H1 (cell line): ENCODE measurements at regions not wholly inside any gene's neighbourhood (a gene's known extent, or its start where the extent isn't known, plus 50 kb on each side); places are given as distances from the start of the nearest gene placed in this dataset.
A peak's percentile ranks its signal among the peaks of the same experiment; 100 is the strongest.

Experiments
- CTCF ChIA-PET: fragments of 300-600 bp; sonication (Branson Sonifier 250); formaldehyde crosslinking; loops from one replicate; lab custom pipeline; 2021; ENCODE audit not compliant: partially characterized antibody; lab: Charles Lee
- POLR2A ChIA-PET: fragments of 300-600 bp; sonication (Branson Sonifier 250); formaldehyde crosslinking; loops from one replicate; lab custom pipeline; 2021; ENCODE audit warnings: inconsistent platforms; ENCODE audit not compliant: partially characterized antibody; lab: Charles Lee
- DNase-seq, 2 experiments: peaks; one replicate each; pipeline versions ENCODE4 v3.0.0 to v3.0.0-alpha.2; 2010 to 2022; ENCODE audit warnings: low spot score in 2 of 2, low read depth in 1 of 2, mixed read lengths in 1 of 2
- FAIRE-seq: peaks from 2 replicates; lab custom pipeline; 2011; peaks lifted over from hg19 to GRCh38; lab: Jason Lieb, UNC
- H2AFZ ChIP-seq: 2 replicates; pipeline ENCODE4 v1.8.1; 2012; ENCODE audit warnings: low read length, inconsistent platforms
- H2AK5ac ChIP-seq: 2 replicates; pipeline ENCODE4 v1.6.1; 2013; ENCODE audit warnings: low read depth, low read length
- H2BK120ac ChIP-seq: replicated peaks from 2 replicates; pipeline ENCODE3; 2013; ENCODE audit warnings: low read depth, low read length, inconsistent platforms
- H2BK12ac ChIP-seq: 2 replicates; pipeline ENCODE4 v1.6.1; 2013; ENCODE audit warnings: low read depth, low read length
- H2BK15ac ChIP-seq: 2 replicates; pipeline ENCODE4 v1.6.1; 2013; ENCODE audit warnings: low read length
- H2BK20ac ChIP-seq: 2 replicates; pipeline ENCODE4 v1.6.1; 2013; ENCODE audit warnings: low read length
- H2BK5ac ChIP-seq: 2 replicates; pipeline ENCODE4 v1.6.1; 2013; ENCODE audit warnings: low read depth, low read length
- H3K14ac ChIP-seq: 2 replicates; pipeline ENCODE4 v1.6.1; 2013; ENCODE audit warnings: inconsistent platforms; ENCODE audit not compliant: insufficient read length
- H3K18ac ChIP-seq: 2 replicates; pipeline ENCODE4 v1.6.1; 2013; ENCODE audit warnings: low read length; ENCODE audit errors: extremely low read depth
- H3K23ac ChIP-seq: 2 replicates; pipeline ENCODE4 v1.6.1; 2013; ENCODE audit warnings: inconsistent platforms; ENCODE audit not compliant: insufficient read length
- H3K23me2 ChIP-seq: 2 replicates; pipeline ENCODE4 v1.6.1; 2013; ENCODE audit warnings: low read depth, low read length
- H3K27ac ChIP-seq: 2 replicates; pipeline ENCODE4 v1.6.1; 2011; ENCODE audit warnings: low read depth, low read length, inconsistent platforms
- H3K27me3 ChIP-seq, 4 experiments: replicated peaks in 1 of 4; 1 replicate in 1 of 4; 2 replicates in 3 of 4; pipeline versions ENCODE4 v1.6.1 to v1.8.1; 2011 to 2013; ENCODE audit warnings: low read length in 3 of 4, mild to moderate bottlenecking in 3 of 4, inconsistent platforms in 2 of 4, mixed read lengths in 2 of 4, moderate library complexity in 1 of 4; ENCODE audit not compliant: control insufficient read depth in 3 of 4, insufficient read depth in 3 of 4; ENCODE audit errors: extremely low read depth in 1 of 4
- H3K36me3 ChIP-seq, 4 experiments: 2 replicates each; pipeline versions ENCODE4 v1.6.1 to v1.8.1; 2011 to 2013; ENCODE audit warnings: mild to moderate bottlenecking in 4 of 4, low read length in 3 of 4, moderate library complexity in 2 of 4, control low read depth in 1 of 4, inconsistent platforms in 1 of 4; ENCODE audit not compliant: insufficient read depth in 4 of 4, control insufficient read depth in 2 of 4
- H3K4ac ChIP-seq: replicated peaks from 2 replicates; pipeline ENCODE3; 2013; ENCODE audit warnings: low read length, low read depth, mixed read lengths, inconsistent platforms; ENCODE audit not compliant: insufficient read length
- H3K4me1 ChIP-seq, 4 experiments: replicated peaks in 1 of 4; 1 replicate in 1 of 4; 2 replicates in 3 of 4; pipeline versions ENCODE4 v1.6.1 to v1.8.1; 2011 to 2013; ENCODE audit warnings: low read length in 3 of 4, inconsistent platforms in 2 of 4, mixed read lengths in 1 of 4; ENCODE audit not compliant: insufficient read depth in 4 of 4, control insufficient read depth in 3 of 4
- H3K4me2 ChIP-seq, 2 experiments: 2 replicates each; pipeline versions ENCODE4 v1.6.1 to v1.8.1; 2011 to 2013; ENCODE audit warnings: low read depth in 2 of 2, low read length in 2 of 2, control low read depth in 1 of 2, inconsistent platforms in 1 of 2, mild to moderate bottlenecking in 1 of 2; ENCODE audit not compliant: insufficient read depth in 1 of 2
- H3K4me3 ChIP-seq, 4 experiments: fragments of 200-600, 300-600 bp in 1 of 4; sonication (generic), shearing (Covaris generic), sonication (Bioruptor Twin) in 1 of 4; 2 replicates each; pipeline versions ENCODE4 v1.5.1 to v1.8.1; 2011 to 2016; ENCODE audit warnings: low read length in 4 of 4, low read depth in 3 of 4, control low read depth in 2 of 4, inconsistent platforms in 2 of 4, mild to moderate bottlenecking in 2 of 4, mixed read lengths in 1 of 4, moderate library complexity in 1 of 4; ENCODE audit not compliant: insufficient read depth in 2 of 4; ENCODE audit errors: extremely low read depth in 1 of 4
- H3K56ac ChIP-seq: replicated peaks from 2 replicates; pipeline ENCODE3; 2013; ENCODE audit warnings: low read depth, mild to moderate bottlenecking, mixed read lengths, low read length, inconsistent platforms; ENCODE audit not compliant: insufficient read length
- H3K79me1 ChIP-seq: 2 replicates; pipeline ENCODE4 v1.6.1; 2013; ENCODE audit warnings: low read depth, low read length, control low read depth
- H3K79me2 ChIP-seq, 2 experiments: 2 replicates each; pipeline versions ENCODE4 v1.6.1 to v1.8.1; 2012 to 2013; ENCODE audit warnings: low read length in 2 of 2, mild to moderate bottlenecking in 2 of 2, inconsistent platforms in 1 of 2; ENCODE audit not compliant: insufficient read depth in 2 of 2, control insufficient read depth in 1 of 2
- H3K9ac ChIP-seq, 4 experiments: replicated peaks in 1 of 4; 1 replicate in 1 of 4; 2 replicates in 3 of 4; pipeline versions ENCODE4 v1.6.1 to v1.8.1; 2011 to 2013; ENCODE audit warnings: low read depth in 3 of 4, low read length in 3 of 4, control low read depth in 2 of 4, mild to moderate bottlenecking in 2 of 4, moderate library complexity in 2 of 4, inconsistent platforms in 1 of 4; ENCODE audit errors: extremely low read depth in 1 of 4
- H3K9me3 ChIP-seq, 2 experiments: 2 replicates each; pipeline versions ENCODE4 v1.6.1 to v1.8.1; 2012 to 2013; ENCODE audit warnings: mild to moderate bottlenecking in 2 of 2, moderate library complexity in 2 of 2, control low read depth in 1 of 2, inconsistent platforms in 1 of 2, low read depth in 1 of 2, low read length in 1 of 2, mixed read lengths in 1 of 2; ENCODE audit not compliant: insufficient read depth in 2 of 2
- H4K20me1 ChIP-seq, 2 experiments: replicated peaks in 1 of 2; 2 replicates each; pipeline versions ENCODE3 to v1.8.1; 2011 to 2013; ENCODE audit warnings: inconsistent platforms in 2 of 2, low read length in 2 of 2, mild to moderate bottlenecking in 1 of 2; ENCODE audit not compliant: insufficient read depth in 2 of 2, control insufficient read depth in 1 of 2
- H4K5ac ChIP-seq: 2 replicates; pipeline ENCODE4 v1.6.1; 2013; ENCODE audit warnings: low read length, low read depth, mixed read lengths, inconsistent platforms; ENCODE audit not compliant: insufficient read length
- H4K8ac ChIP-seq: 2 replicates; pipeline ENCODE4 v1.8.0; 2013; ENCODE audit warnings: mild to moderate bottlenecking, moderate library complexity, low read length, inconsistent platforms; ENCODE audit not compliant: insufficient read depth; ENCODE audit errors: extremely low read depth
- H4K91ac ChIP-seq: replicated peaks from 2 replicates; pipeline ENCODE3; 2013; ENCODE audit warnings: low read length, mixed read lengths, inconsistent platforms; ENCODE audit not compliant: insufficient read length
- ASH2L ChIP-seq: fragments of 200-600, 300-600 bp; sonication (generic); IDR thresholded peaks from one replicate; pipeline ENCODE4 v1.7.1; 2017; ENCODE audit warnings: low read length
- ATF3 ChIP-seq: IDR thresholded peaks from 2 replicates; pipeline ENCODE4 v1.6.1; 2011; ENCODE audit warnings: low read depth, mild to moderate bottlenecking, low read length; ENCODE audit not compliant: insufficient read depth
- CBX5 ChIP-seq: fragments of 300-800, 300-1000 bp; sonication (generic); IDR thresholded peaks from 2 replicates; pipeline ENCODE4 v1.7.1; 2016; ENCODE audit warnings: antibody characterized with exemption, low read length, low read depth
- CTCF ChIP-seq, 3 experiments: IDR thresholded peaks; 1 replicate in 2 of 3; 2 replicates in 1 of 3; pipeline versions ENCODE4 v1.5.1 to v1.6.1; 2011; ENCODE audit warnings: low read length in 3 of 3, mild to moderate bottlenecking in 3 of 3, inconsistent platforms in 2 of 3, low read depth in 1 of 3, moderate library complexity in 1 of 3; ENCODE audit not compliant: insufficient read depth in 1 of 3; ENCODE audit errors: control extremely low read depth in 1 of 3
- JUN ChIP-seq: IDR thresholded peaks from 2 replicates; pipeline ENCODE4 v1.6.1; 2011; ENCODE audit warnings: low read depth, mild to moderate bottlenecking, improper control_type of control experiment, low read length
- KDM1A ChIP-seq: fragments of 200-600, 300-600 bp; sonication (generic); IDR thresholded peaks from 2 replicates; pipeline ENCODE4 v1.7.1; 2016; ENCODE audit warnings: mild to moderate bottlenecking, low read length, borderline replicate concordance
- KDM4A ChIP-seq: IDR thresholded peaks from one replicate; pipeline ENCODE4 v1.7.1; 2012; ENCODE audit warnings: low read depth, mild to moderate bottlenecking, moderate library complexity, low read length, inconsistent platforms; ENCODE audit not compliant: severe bottlenecking
- PHF8 ChIP-seq: fragments of 200-600 bp; sonication (generic); conservative IDR thresholded peaks from 2 replicates; pipeline ENCODE4 v1.7.1; 2012; ENCODE audit warnings: low read depth, mild to moderate bottlenecking, inconsistent platforms, low read length, moderate library complexity
- POU5F1 ChIP-seq: IDR thresholded peaks from 2 replicates; pipeline ENCODE4 v1.6.1; 2011; ENCODE audit warnings: low read depth, mild to moderate bottlenecking, low read length, moderate library complexity
- RXRA ChIP-seq: IDR thresholded peaks from 2 replicates; pipeline ENCODE4 v1.6.1; 2011; ENCODE audit warnings: low read depth, mild to moderate bottlenecking, low read length, moderate library complexity; ENCODE audit not compliant: insufficient read depth
- SP2 ChIP-seq: IDR thresholded peaks from 2 replicates; pipeline ENCODE4 v1.6.1; 2012; ENCODE audit warnings: mild to moderate bottlenecking, low read length, inconsistent platforms
- SP4 ChIP-seq: IDR thresholded peaks from 2 replicates; pipeline ENCODE4 v1.6.1; 2012; ENCODE audit warnings: low read length, inconsistent platforms
- WGBS, 2 experiments: shearing (Covaris generic) in 1 of 2; methylation state at CpG; one replicate each; pipeline versions ENCODE4 v1.1.6 to v1.1.7; 2013 to 2015; ENCODE audit warnings: low lambda C conversion rate in 2 of 2, mixed read lengths in 2 of 2, inconsistent platforms in 1 of 2, low coverage in 1 of 2, missing lambda C conversion rate in 1 of 2; ENCODE audit not compliant: insufficient replicate concordance in 2 of 2, insufficient coverage in 1 of 2, insufficient read length in 1 of 2; ENCODE audit errors: extremely low coverage in 1 of 2, missing lambda C conversion rate in 1 of 2; 5-methylcytosine and 5-hydroxymethylcytosine counted together

GRCh38 chr21:15441060-15441493 lies 288.7 kb upstream of the USP25 start:
- H3K4ac ChIP-seq: no peak overlapping the region
- DNase-seq: no peak
- H2BK120ac ChIP-seq: no peak overlapping the region
- H3K9me3 ChIP-seq: no peaks in the 10 kb centered on the region
- no peaks in the 10 kb centered on the region for H3K27me3 ChIP-seq
- no peak overlapping the region for H2BK12ac ChIP-seq
- H4K8ac ChIP-seq: no peak overlapping the region
- POLR2A ChIA-PET: interaction anchor here (0.9 kb wide), 1 partner anchor 17 kb away, joined by 3 read pairs; no protein-coding TSS in a partner anchor
- no peaks in the 10 kb centered on the region for H3K23me2 ChIP-seq
- no peak overlapping the region for H3K14ac ChIP-seq
- no peak overlapping the region for H3K56ac ChIP-seq
- H3K79me1 ChIP-seq: no peaks in the 10 kb centered on the region
- no peak overlapping the region for H2BK20ac ChIP-seq
- no peaks in the 10 kb centered on the region for H3K79me2 ChIP-seq
- CTCF ChIA-PET: interaction anchor here (0.6 kb wide), 1 partner anchor 390 kb away, joined by 3 read pairs; no protein-coding TSS in a partner anchor
- no peak overlapping the region for H2AK5ac ChIP-seq
- H3K36me3 ChIP-seq: no peaks in the 10 kb centered on the region
- H2BK5ac ChIP-seq: no peak overlapping the region
- FAIRE-seq: peak; percentile 62
- H4K91ac ChIP-seq: no peak overlapping the region
- peak overlapping the region; percentile 8 for H4K5ac ChIP-seq
- H3K4me1 ChIP-seq: peaks cover 3 to 15% (median 13%) of the 10 kb centered on the region in 4 experiments; a peak in 6 of 7 replicates
- no peaks in the 10 kb centered on the region for H4K20me1 ChIP-seq
- no peak overlapping the region for H3K27ac ChIP-seq
- no peak overlapping the region for H2BK15ac ChIP-seq
- no peak overlapping the region for H3K9ac ChIP-seq
- WGBS, 2 experiments: 76% methylated on average over 3 of the region's 3 CpGs; no CpG with 5 or more reads in 1 of the 2 experiments
- no peak overlapping the region for H3K18ac ChIP-seq
- H2AFZ ChIP-seq: no peak overlapping the region
- no peak overlapping the region for H3K4me2 ChIP-seq
- no peak overlapping the region for H3K4me3 ChIP-seq
- H3K23ac ChIP-seq: no peak overlapping the region
- TF ChIP-seq POU5F1: no peak
- no peak for TF ChIP-seq KDM4A
- no peak for TF ChIP-seq PHF8
- no peak for TF ChIP-seq ATF3
- TF ChIP-seq ASH2L: no peak
- TF ChIP-seq JUN: no peak
- TF ChIP-seq KDM1A: no peak
- no peak for TF ChIP-seq SP4
- no peak for TF ChIP-seq CTCF (IDR thresholded peaks at IDR 0.05; ENCODE audit: control extremely low read depth in 1 of 3, insufficient read depth in 1 of 3, low read depth in 1 of 3, low read length in 3 of 3)
- TF ChIP-seq RXRA: peak; percentile 88; the same call in 1 of the 2 replicates
- TF ChIP-seq CBX5: no peak
- no peak for TF ChIP-seq SP2
